Cardiac fibroblast (primary cell): ENCODE measurements at regions not wholly inside any gene's neighbourhood (a gene's known extent, or its start where the extent isn't known, plus 50 kb on each side); places are given as distances from the start of the nearest gene placed in this dataset.

ENCODE experiments used
- DNase-seq, 2 donors: peaks; one replicate each; pipeline versions ENCODE4 v3.0.0 to v3.0.0-alpha.2; 2010; ENCODE audit warnings: low read depth in 2 of 2
- H3K4me3 ChIP-seq, 2 donors: replicated peaks in 1 of 2; 1 replicate in 1 of 2; 2 replicates in 1 of 2; pipeline ENCODE4 v1.5.1; 2011; ENCODE audit warnings: low read depth in 2 of 2, low read length in 2 of 2, mild to moderate bottlenecking in 2 of 2, moderate library complexity in 1 of 2
- TF ChIP-seq, protein P1 (sequence below): IDR thresholded peaks from one replicate; pipeline ENCODE4 v1.5.1; 2011; ENCODE audit warnings: low read depth, mild to moderate bottlenecking, low read length, inconsistent platforms

DNA sequence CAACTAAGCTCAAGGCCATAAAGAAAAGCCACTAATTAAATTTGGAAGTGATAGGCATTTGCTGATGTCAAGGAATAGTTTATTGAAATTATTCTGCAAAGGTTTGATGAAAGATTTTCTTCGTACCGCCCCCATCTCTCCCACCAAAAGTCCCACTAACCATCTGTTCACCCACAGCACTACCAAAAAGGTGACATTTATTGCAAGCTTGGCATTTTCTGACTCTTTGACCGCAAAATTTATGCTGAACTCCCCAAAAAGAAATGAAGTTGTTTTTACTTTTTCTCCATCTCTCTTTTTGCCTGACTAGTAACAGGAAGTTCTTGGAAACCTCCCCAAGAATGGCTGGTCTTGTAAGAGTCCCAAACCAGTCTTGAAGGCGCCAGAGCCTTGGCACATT, 384.9 kb upstream of the SOX9 start:
- DNase-seq, result no peak
- TF ChIP-seq, protein P1, sequence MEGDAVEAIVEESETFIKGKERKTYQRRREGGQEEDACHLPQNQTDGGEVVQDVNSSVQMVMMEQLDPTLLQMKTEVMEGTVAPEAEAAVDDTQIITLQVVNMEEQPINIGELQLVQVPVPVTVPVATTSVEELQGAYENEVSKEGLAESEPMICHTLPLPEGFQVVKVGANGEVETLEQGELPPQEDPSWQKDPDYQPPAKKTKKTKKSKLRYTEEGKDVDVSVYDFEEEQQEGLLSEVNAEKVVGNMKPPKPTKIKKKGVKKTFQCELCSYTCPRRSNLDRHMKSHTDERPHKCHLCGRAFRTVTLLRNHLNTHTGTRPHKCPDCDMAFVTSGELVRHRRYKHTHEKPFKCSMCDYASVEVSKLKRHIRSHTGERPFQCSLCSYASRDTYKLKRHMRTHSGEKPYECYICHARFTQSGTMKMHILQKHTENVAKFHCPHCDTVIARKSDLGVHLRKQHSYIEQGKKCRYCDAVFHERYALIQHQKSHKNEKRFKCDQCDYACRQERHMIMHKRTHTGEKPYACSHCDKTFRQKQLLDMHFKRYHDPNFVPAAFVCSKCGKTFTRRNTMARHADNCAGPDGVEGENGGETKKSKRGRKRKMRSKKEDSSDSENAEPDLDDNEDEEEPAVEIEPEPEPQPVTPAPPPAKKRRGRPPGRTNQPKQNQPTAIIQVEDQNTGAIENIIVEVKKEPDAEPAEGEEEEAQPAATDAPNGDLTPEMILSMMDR, result no peak
- no peak overlapping the region for H3K4me3 ChIP-seq

DNA sequence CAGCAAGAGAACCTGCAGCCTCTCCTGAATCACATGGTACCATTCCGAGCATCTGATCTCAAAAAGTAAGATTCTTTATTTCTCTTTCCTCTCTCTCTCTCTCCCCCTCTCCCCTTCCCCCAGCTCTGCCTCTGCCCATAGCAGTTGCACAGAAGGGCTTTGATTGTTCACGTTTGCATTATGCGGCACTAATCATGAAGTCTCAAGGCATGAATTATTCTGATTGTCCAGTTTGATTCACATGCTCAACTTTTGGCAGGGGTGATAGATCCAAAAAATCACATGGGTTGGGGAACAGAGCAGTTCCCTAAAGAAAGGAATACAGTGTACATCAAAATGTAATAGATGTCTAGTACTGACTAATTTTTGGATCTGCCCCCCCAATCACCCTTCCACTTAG, 380.0 kb upstream of the SOX9 start:
- TF ChIP-seq, protein P1, result no peak
- no peak overlapping the region for H3K4me3 ChIP-seq
- DNase-seq, result no peak

DNA sequence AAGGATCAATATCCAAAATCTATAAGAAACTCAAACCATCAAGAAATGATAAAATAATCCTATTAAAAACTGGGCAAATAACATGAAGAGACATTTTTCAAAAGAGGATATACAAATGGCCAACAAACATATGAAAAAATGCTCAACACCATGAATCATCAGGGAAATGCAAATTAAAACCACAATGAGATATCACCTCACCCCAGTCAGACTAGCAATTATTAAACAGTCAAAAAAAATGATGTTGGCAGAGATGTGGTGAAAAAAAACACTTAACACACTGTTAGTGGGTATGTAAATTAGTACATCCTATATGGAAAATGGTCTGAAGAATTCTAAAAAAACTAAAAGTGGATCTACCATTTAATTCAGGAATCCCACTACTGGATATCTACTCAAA, 379.0 kb upstream of the SOX9 start:
- H3K4me3 ChIP-seq, result no peak overlapping the region

DNA sequence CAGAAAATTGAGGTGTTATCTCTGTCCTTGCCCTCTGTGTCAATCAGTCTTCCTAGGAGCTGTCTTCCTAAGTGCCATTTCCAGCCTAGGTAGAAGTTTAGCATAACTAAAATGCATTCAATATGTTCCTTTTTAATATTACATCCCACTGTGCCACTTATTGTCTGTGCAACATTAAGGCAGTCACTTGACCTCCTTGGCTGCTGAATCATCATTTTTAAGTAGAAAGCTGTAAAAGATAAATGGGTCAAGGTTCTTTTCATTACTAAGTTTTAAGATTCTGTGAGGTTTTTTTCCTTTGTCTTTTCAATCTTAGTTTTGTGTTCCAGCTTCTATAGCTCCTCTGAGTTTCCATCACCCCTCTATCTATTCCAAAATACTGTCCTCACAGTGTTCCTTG, 371.9 kb upstream of the SOX9 start:
- DNase-seq, result no peak
- TF ChIP-seq, protein P1, result no peak
- H3K4me3 ChIP-seq, result no peak overlapping the region

More for the DNA sequence above, 379.0 kb upstream of the SOX9 start:
- TF ChIP-seq, protein P1, result no peak
- DNase-seq, result no peak

DNA sequence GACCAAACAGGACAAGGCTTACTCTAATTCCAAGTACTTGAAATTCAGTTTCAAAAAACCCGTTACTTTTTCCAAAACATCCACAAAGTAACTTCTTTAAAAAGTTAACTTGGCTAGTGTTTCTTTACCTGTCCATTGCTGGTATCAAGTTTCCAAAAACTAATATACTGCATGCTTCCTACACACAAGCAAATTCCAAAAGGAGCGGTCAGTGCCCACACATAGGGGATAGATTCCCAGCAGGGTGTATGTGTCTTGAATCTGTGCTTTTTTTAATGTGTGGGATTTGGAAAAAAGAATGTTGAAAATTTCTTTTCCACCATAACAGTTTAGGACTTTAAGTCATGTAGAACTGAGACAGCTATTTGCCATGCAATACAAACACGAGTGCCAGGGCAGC, 367.8 kb upstream of the SOX9 start:
- DNase-seq, result no peak
- H3K4me3 ChIP-seq, result no peak overlapping the region
- TF ChIP-seq, protein P1, result no peak

DNA sequence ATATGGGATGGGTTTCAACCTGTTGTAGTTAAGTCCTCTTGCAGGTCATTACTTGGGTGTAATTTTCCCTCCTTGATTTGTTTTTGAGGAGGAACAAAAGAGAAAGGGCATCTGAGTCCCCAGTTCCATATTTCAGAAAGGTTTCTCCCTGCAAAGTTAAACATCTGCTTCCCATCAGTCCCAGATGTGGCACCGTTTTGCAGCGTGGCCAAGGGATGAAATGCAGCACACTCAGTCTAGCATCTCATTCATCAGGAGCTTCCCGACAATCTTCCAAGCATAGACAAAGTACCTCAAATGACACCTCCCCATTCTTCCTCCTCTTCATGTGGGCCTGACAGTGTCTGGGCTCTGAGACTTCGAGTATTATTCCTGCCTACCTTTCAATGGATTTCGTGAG, 363.7 kb upstream of the SOX9 start:
- no peak for DNase-seq
- H3K4me3 ChIP-seq, result no peak overlapping the region
- TF ChIP-seq, protein P1, result no peak

DNA sequence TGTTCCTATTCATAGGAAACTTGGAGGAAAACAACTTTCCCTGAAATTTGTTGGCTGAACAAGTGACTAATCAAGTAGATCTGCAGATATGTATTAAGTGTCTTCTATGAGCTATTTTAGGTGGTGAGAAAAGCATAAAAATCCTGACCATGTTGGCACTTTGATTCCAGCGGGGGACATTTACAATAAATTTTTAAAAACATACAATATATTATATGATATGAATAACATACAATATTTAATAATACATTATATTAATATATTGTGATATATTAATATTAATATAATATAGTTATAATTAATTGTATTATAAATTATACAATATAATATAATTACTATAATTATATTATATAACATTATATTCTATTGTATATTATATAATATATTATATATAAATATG, 362.9 kb upstream of the SOX9 start:
- no peak overlapping the region for H3K4me3 ChIP-seq
- DNase-seq, result no peak
- TF ChIP-seq, protein P1, result no peak
